Embryonic facial prominence (tissue), 1 donor: ENCODE measurements at regions not wholly inside any gene's neighbourhood (a gene's known extent, or its start where the extent isn't known, plus 50 kb on each side); places are given as distances from the start of the nearest gene placed in this dataset.
"Not testable (repeated sequence)": the region's sequence is repeated elsewhere in the genome, so short reads cannot be mapped to it uniquely, and the experiment has no call there.

Experiments used
- DNase-seq: peaks from one replicate; pipeline ENCODE4 v3.0.0-alpha.2; 2016; ENCODE audit errors: extremely low spot score

- no peak for DNase-seq
Observed at GRCh38 chr15:87752250-87752951, 504.1 kb downstream of the NTRK3 start.

GRCh38 chr15:87748483-87748882 is 508.1 kb downstream of the NTRK3 start:
- no peak for DNase-seq

- DNase-seq: no peak
Observed at GRCh38 chr15:87747087-87747486, 509.5 kb downstream of the NTRK3 start.

GRCh38 chr15:87746333-87746732 is 510.2 kb downstream of the NTRK3 start:
- DNase-seq: no peak

- no peak for DNase-seq
Observed at GRCh38 chr15:87744815-87745214, 511.7 kb downstream of the NTRK3 start.

- DNase-seq: no peak
Observed at GRCh38 chr15:87743562-87743961, 513.0 kb downstream of the NTRK3 start.

- DNase-seq: no peak
Observed at GRCh38 chr15:87741350-87741749, 515.2 kb downstream of the NTRK3 start.

- no peak for DNase-seq
Observed at GRCh38 chr15:87740655-87741344, 515.7 kb downstream of the NTRK3 start.

GRCh38 chr15:87739866-87740265 is 516.7 kb downstream of the NTRK3 start:
- DNase-seq: no peak

- no peak for DNase-seq
Observed at GRCh38 chr15:87739081-87739480, 517.5 kb downstream of the NTRK3 start.

GRCh38 chr15:87737460-87737859 is 519.1 kb downstream of the NTRK3 start:
- DNase-seq: not testable (repeated sequence)

- DNase-seq: no peak
Observed at GRCh38 chr15:87736891-87737389, 519.6 kb downstream of the NTRK3 start.

GRCh38 chr15:87736401-87736800 is 520.1 kb downstream of the NTRK3 start:
- DNase-seq: no peak

GRCh38 chr15:87735522-87735921 is 521.0 kb downstream of the NTRK3 start:
- DNase-seq: no peak

GRCh38 chr15:87734571-87735373 is 521.8 kb downstream of the NTRK3 start:
- no peak for DNase-seq

- no peak for DNase-seq
Observed at GRCh38 chr15:87733977-87734376, 522.6 kb downstream of the NTRK3 start.

GRCh38 chr15:87733541-87733941 is 523.0 kb downstream of the NTRK3 start:
- no peak for DNase-seq

GRCh38 chr15:87732976-87733375 is 523.6 kb downstream of the NTRK3 start:
- DNase-seq: no peak

GRCh38 chr15:87731630-87732029 is 524.9 kb downstream of the NTRK3 start:
- DNase-seq: no peak

- no peak for DNase-seq
Observed at GRCh38 chr15:87730706-87731105, 525.8 kb downstream of the NTRK3 start.

- DNase-seq: no peak
Observed at GRCh38 chr15:87728998-87729397, 527.5 kb downstream of the NTRK3 start.

- DNase-seq: no peak
Observed at GRCh38 chr15:87727073-87727472, 529.5 kb downstream of the NTRK3 start.
